H1 (cell line): ENCODE measurements at regions not wholly inside any gene's neighbourhood (a gene's known extent, or its start where the extent isn't known, plus 50 kb on each side); places are given as distances from the start of the nearest gene placed in this dataset.

ENCODE experiments used
- CTCF ChIA-PET: fragments of 300-600 bp; sonication (Branson Sonifier 250); formaldehyde crosslinking; loops from one replicate; lab custom pipeline; 2021; ENCODE audit not compliant: partially characterized antibody; lab: Charles Lee
- POLR2A ChIA-PET: fragments of 300-600 bp; sonication (Branson Sonifier 250); formaldehyde crosslinking; loops from one replicate; lab custom pipeline; 2021; ENCODE audit warnings: inconsistent platforms; ENCODE audit not compliant: partially characterized antibody; lab: Charles Lee
- DNase-seq, 2 experiments: peaks; one replicate each; pipeline versions ENCODE4 v3.0.0 to v3.0.0-alpha.2; 2010 to 2022; ENCODE audit warnings: low spot score in 2 of 2, low read depth in 1 of 2, mixed read lengths in 1 of 2
- FAIRE-seq: peaks from 2 replicates; lab custom pipeline; 2011; peaks lifted over from hg19 to GRCh38; lab: Jason Lieb, UNC
- H2AFZ ChIP-seq: 2 replicates; pipeline ENCODE4 v1.8.1; 2012; ENCODE audit warnings: low read length, inconsistent platforms
- H2AK5ac ChIP-seq: 2 replicates; pipeline ENCODE4 v1.6.1; 2013; ENCODE audit warnings: low read depth, low read length
- H2BK120ac ChIP-seq: replicated peaks from 2 replicates; pipeline ENCODE3; 2013; ENCODE audit warnings: low read depth, low read length, inconsistent platforms
- H2BK12ac ChIP-seq: 2 replicates; pipeline ENCODE4 v1.6.1; 2013; ENCODE audit warnings: low read depth, low read length
- H2BK15ac ChIP-seq: 2 replicates; pipeline ENCODE4 v1.6.1; 2013; ENCODE audit warnings: low read length
- H2BK20ac ChIP-seq: 2 replicates; pipeline ENCODE4 v1.6.1; 2013; ENCODE audit warnings: low read length
- H2BK5ac ChIP-seq: 2 replicates; pipeline ENCODE4 v1.6.1; 2013; ENCODE audit warnings: low read depth, low read length
- H3K14ac ChIP-seq: 2 replicates; pipeline ENCODE4 v1.6.1; 2013; ENCODE audit warnings: inconsistent platforms; ENCODE audit not compliant: insufficient read length
- H3K18ac ChIP-seq: 2 replicates; pipeline ENCODE4 v1.6.1; 2013; ENCODE audit warnings: low read length; ENCODE audit errors: extremely low read depth
- H3K23ac ChIP-seq: 2 replicates; pipeline ENCODE4 v1.6.1; 2013; ENCODE audit warnings: inconsistent platforms; ENCODE audit not compliant: insufficient read length
- H3K23me2 ChIP-seq: 2 replicates; pipeline ENCODE4 v1.6.1; 2013; ENCODE audit warnings: low read depth, low read length
- H3K27ac ChIP-seq: 2 replicates; pipeline ENCODE4 v1.6.1; 2011; ENCODE audit warnings: low read depth, low read length, inconsistent platforms
- H3K27me3 ChIP-seq, 4 experiments: replicated peaks in 1 of 4; 1 replicate in 1 of 4; 2 replicates in 3 of 4; pipeline versions ENCODE4 v1.6.1 to v1.8.1; 2011 to 2013; ENCODE audit warnings: low read length in 3 of 4, mild to moderate bottlenecking in 3 of 4, inconsistent platforms in 2 of 4, mixed read lengths in 2 of 4, moderate library complexity in 1 of 4; ENCODE audit not compliant: control insufficient read depth in 3 of 4, insufficient read depth in 3 of 4; ENCODE audit errors: extremely low read depth in 1 of 4
- H3K36me3 ChIP-seq, 4 experiments: 2 replicates each; pipeline versions ENCODE4 v1.6.1 to v1.8.1; 2011 to 2013; ENCODE audit warnings: mild to moderate bottlenecking in 4 of 4, low read length in 3 of 4, moderate library complexity in 2 of 4, control low read depth in 1 of 4, inconsistent platforms in 1 of 4; ENCODE audit not compliant: insufficient read depth in 4 of 4, control insufficient read depth in 2 of 4
- H3K4ac ChIP-seq: replicated peaks from 2 replicates; pipeline ENCODE3; 2013; ENCODE audit warnings: low read length, low read depth, mixed read lengths, inconsistent platforms; ENCODE audit not compliant: insufficient read length
- H3K4me1 ChIP-seq, 4 experiments: replicated peaks in 1 of 4; 1 replicate in 1 of 4; 2 replicates in 3 of 4; pipeline versions ENCODE4 v1.6.1 to v1.8.1; 2011 to 2013; ENCODE audit warnings: low read length in 3 of 4, inconsistent platforms in 2 of 4, mixed read lengths in 1 of 4; ENCODE audit not compliant: insufficient read depth in 4 of 4, control insufficient read depth in 3 of 4
- H3K4me2 ChIP-seq, 2 experiments: 2 replicates each; pipeline versions ENCODE4 v1.6.1 to v1.8.1; 2011 to 2013; ENCODE audit warnings: low read depth in 2 of 2, low read length in 2 of 2, control low read depth in 1 of 2, inconsistent platforms in 1 of 2, mild to moderate bottlenecking in 1 of 2; ENCODE audit not compliant: insufficient read depth in 1 of 2
- H3K4me3 ChIP-seq, 4 experiments: fragments of 200-600, 300-600 bp in 1 of 4; sonication (generic), shearing (Covaris generic), sonication (Bioruptor Twin) in 1 of 4; 2 replicates each; pipeline versions ENCODE4 v1.5.1 to v1.8.1; 2011 to 2016; ENCODE audit warnings: low read length in 4 of 4, low read depth in 3 of 4, control low read depth in 2 of 4, inconsistent platforms in 2 of 4, mild to moderate bottlenecking in 2 of 4, mixed read lengths in 1 of 4, moderate library complexity in 1 of 4; ENCODE audit not compliant: insufficient read depth in 2 of 4; ENCODE audit errors: extremely low read depth in 1 of 4
- H3K56ac ChIP-seq: replicated peaks from 2 replicates; pipeline ENCODE3; 2013; ENCODE audit warnings: low read depth, mild to moderate bottlenecking, mixed read lengths, low read length, inconsistent platforms; ENCODE audit not compliant: insufficient read length
- H3K79me1 ChIP-seq: 2 replicates; pipeline ENCODE4 v1.6.1; 2013; ENCODE audit warnings: low read depth, low read length, control low read depth
- H3K79me2 ChIP-seq, 2 experiments: 2 replicates each; pipeline versions ENCODE4 v1.6.1 to v1.8.1; 2012 to 2013; ENCODE audit warnings: low read length in 2 of 2, mild to moderate bottlenecking in 2 of 2, inconsistent platforms in 1 of 2; ENCODE audit not compliant: insufficient read depth in 2 of 2, control insufficient read depth in 1 of 2
- H3K9ac ChIP-seq, 4 experiments: replicated peaks in 1 of 4; 1 replicate in 1 of 4; 2 replicates in 3 of 4; pipeline versions ENCODE4 v1.6.1 to v1.8.1; 2011 to 2013; ENCODE audit warnings: low read depth in 3 of 4, low read length in 3 of 4, control low read depth in 2 of 4, mild to moderate bottlenecking in 2 of 4, moderate library complexity in 2 of 4, inconsistent platforms in 1 of 4; ENCODE audit errors: extremely low read depth in 1 of 4
- H3K9me3 ChIP-seq, 2 experiments: 2 replicates each; pipeline versions ENCODE4 v1.6.1 to v1.8.1; 2012 to 2013; ENCODE audit warnings: mild to moderate bottlenecking in 2 of 2, moderate library complexity in 2 of 2, control low read depth in 1 of 2, inconsistent platforms in 1 of 2, low read depth in 1 of 2, low read length in 1 of 2, mixed read lengths in 1 of 2; ENCODE audit not compliant: insufficient read depth in 2 of 2
- H4K20me1 ChIP-seq, 2 experiments: replicated peaks in 1 of 2; 2 replicates each; pipeline versions ENCODE3 to v1.8.1; 2011 to 2013; ENCODE audit warnings: inconsistent platforms in 2 of 2, low read length in 2 of 2, mild to moderate bottlenecking in 1 of 2; ENCODE audit not compliant: insufficient read depth in 2 of 2, control insufficient read depth in 1 of 2
- H4K5ac ChIP-seq: 2 replicates; pipeline ENCODE4 v1.6.1; 2013; ENCODE audit warnings: low read length, low read depth, mixed read lengths, inconsistent platforms; ENCODE audit not compliant: insufficient read length
- H4K8ac ChIP-seq: 2 replicates; pipeline ENCODE4 v1.8.0; 2013; ENCODE audit warnings: mild to moderate bottlenecking, moderate library complexity, low read length, inconsistent platforms; ENCODE audit not compliant: insufficient read depth; ENCODE audit errors: extremely low read depth
- H4K91ac ChIP-seq: replicated peaks from 2 replicates; pipeline ENCODE3; 2013; ENCODE audit warnings: low read length, mixed read lengths, inconsistent platforms; ENCODE audit not compliant: insufficient read length
- CBX5 ChIP-seq: fragments of 300-800, 300-1000 bp; sonication (generic); IDR thresholded peaks from 2 replicates; pipeline ENCODE4 v1.7.1; 2016; ENCODE audit warnings: antibody characterized with exemption, low read length, low read depth
- EGR1 ChIP-seq: IDR thresholded peaks from 2 replicates; pipeline ENCODE4 v1.6.1; 2011; ENCODE audit warnings: low read depth, low read length, borderline replicate concordance
- JUND ChIP-seq: IDR thresholded peaks from 2 replicates; pipeline ENCODE4 v1.6.1; 2011; ENCODE audit warnings: mild to moderate bottlenecking, improper control_type of control experiment, low read length
- KDM4A ChIP-seq: IDR thresholded peaks from one replicate; pipeline ENCODE4 v1.7.1; 2012; ENCODE audit warnings: low read depth, mild to moderate bottlenecking, moderate library complexity, low read length, inconsistent platforms; ENCODE audit not compliant: severe bottlenecking
- RBBP5 ChIP-seq: IDR thresholded peaks from 2 replicates; pipeline ENCODE4 v1.7.1; 2012; ENCODE audit warnings: low read depth, mild to moderate bottlenecking, inconsistent platforms, low read length, moderate library complexity, borderline replicate concordance
- SP4 ChIP-seq: IDR thresholded peaks from 2 replicates; pipeline ENCODE4 v1.6.1; 2012; ENCODE audit warnings: low read length, inconsistent platforms
- TAF7 ChIP-seq: optimal IDR thresholded peaks from 2 replicates; pipeline ENCODE3; 2011; ENCODE audit warnings: low read depth, mild to moderate bottlenecking, inconsistent platforms, low read length, moderate library complexity, borderline replicate concordance
- TCF12 ChIP-seq: IDR thresholded peaks from 2 replicates; pipeline ENCODE4 v1.6.1; 2011; ENCODE audit warnings: low read depth, mild to moderate bottlenecking, low read length
- WGBS, 2 experiments: shearing (Covaris generic) in 1 of 2; methylation state at CpG; one replicate each; pipeline versions ENCODE4 v1.1.6 to v1.1.7; 2013 to 2015; ENCODE audit warnings: low lambda C conversion rate in 2 of 2, mixed read lengths in 2 of 2, inconsistent platforms in 1 of 2, low coverage in 1 of 2, missing lambda C conversion rate in 1 of 2; ENCODE audit not compliant: insufficient replicate concordance in 2 of 2, insufficient coverage in 1 of 2, insufficient read length in 1 of 2; ENCODE audit errors: extremely low coverage in 1 of 2, missing lambda C conversion rate in 1 of 2; 5-methylcytosine and 5-hydroxymethylcytosine counted together

GRCh38 chr10:6763423-6763822 is 183.3 kb upstream of the PRKCQ start:
- H4K8ac ChIP-seq = no peak overlapping the region
- H3K9ac ChIP-seq = no peak overlapping the region
- no peaks in the 10 kb centered on the region for H4K20me1 ChIP-seq
- no peak overlapping the region for H4K5ac ChIP-seq
- ChIA-PET CTCF (interaction anchor here (0.7 kb wide), 1 partner anchor 402 kb away, joined by 4 read pairs; no protein-coding TSS in a partner anchor), POLR2A (interaction anchor here (1.2 kb wide), 1 partner anchor 9 kb away, joined by 3 read pairs; no protein-coding TSS in a partner anchor)
- FAIRE-seq = peak; percentile 81
- peak overlapping the region in 1 of 2 experiments; percentile 55; a peak in 2 of 4 replicates for H3K4me2 ChIP-seq
- H3K4me1 ChIP-seq = peaks cover 0 to 13% (median 8%) of the 10 kb centered on the region in 4 experiments; a peak in 3 of 7 replicates
- no peak overlapping the region for H3K23ac ChIP-seq
- no peak overlapping the region for H3K14ac ChIP-seq
- no peak overlapping the region for H3K18ac ChIP-seq
- no peak overlapping the region for H2AK5ac ChIP-seq
- no peak overlapping the region for H2BK20ac ChIP-seq
- 19% methylated on average over 6 of the region's 6 CpGs; no CpG with 5 or more reads in 1 of the 2 experiments for WGBS, 2 experiments
- H3K56ac ChIP-seq = no peak overlapping the region
- H3K79me1 ChIP-seq = no peaks in the 10 kb centered on the region
- peaks cover 5% of the 10 kb centered on the region for H3K23me2 ChIP-seq
- no peaks in the 10 kb centered on the region for H3K79me2 ChIP-seq
- no peak overlapping the region for H2AFZ ChIP-seq
- TF ChIP-seq SP4 = no peak
- TF ChIP-seq CBX5 = no peak
- no peak for TF ChIP-seq TAF7
- TF ChIP-seq TCF12 = peak; percentile 78; the same call in 1 of the 2 replicates
- no peak for TF ChIP-seq EGR1
- no peak for TF ChIP-seq KDM4A
- no peak for TF ChIP-seq RBBP5
- no peak for TF ChIP-seq JUND
- no peak overlapping the region for H3K27ac ChIP-seq
- no peak overlapping the region for H2BK120ac ChIP-seq
- peaks cover 4 to 5% of the 10 kb centered on the region in 2 experiments; a peak in 3 of 4 replicates for H3K9me3 ChIP-seq
- H3K4me3 ChIP-seq = peak overlapping the region in 1 of 4 experiments; percentile 23; a peak in 2 of 8 replicates
- no peak for DNase-seq
- H2BK12ac ChIP-seq = no peak overlapping the region
- H3K27me3 ChIP-seq = no peaks in the 10 kb centered on the region
- no peak overlapping the region for H2BK15ac ChIP-seq
- H3K4ac ChIP-seq = no peak overlapping the region
- no peaks in the 10 kb centered on the region; a peak in 1 of 8 replicates for H3K36me3 ChIP-seq
- no peak overlapping the region for H2BK5ac ChIP-seq
- H4K91ac ChIP-seq = no peak overlapping the region
